ENCODE measurements at regions not wholly inside any gene's neighbourhood (a gene's known extent, or its start where the extent isn't known, plus 50 kb on each side); places are given as distances from the start of the nearest gene placed in this dataset.

- TF ChIP-seq POLR2AphosphoS5 (IDR thresholded peaks at IDR 0.05): no peak
- TF ChIP-seq EP300 (conservative IDR thresholded peaks at IDR 0.05; ENCODE audit: poor library complexity, severe bottlenecking): no peak
- no peak for TF ChIP-seq MXI1 (conservative IDR thresholded peaks at IDR 0.05; ENCODE audit: poor library complexity, severe bottlenecking)
- TF ChIP-seq SMC3 (conservative IDR thresholded peaks at IDR 0.05; ENCODE audit: poor library complexity): no peak
- TF ChIP-seq RAD21 (conservative IDR thresholded peaks at IDR 0.05): no peak
- no peak for TF ChIP-seq TAF1 (IDR thresholded peaks at IDR 0.05; ENCODE audit: low read depth)
- Histone ChIP-seq H2AFZ (ENCODE audit: low read depth, low read length) (no peak overlapping the region), H3K27ac (ENCODE audit: low read length) (no peak overlapping the region), H3K4me2 (ENCODE audit: low read length) (no peak overlapping the region), H3K36me3 (ENCODE audit: insufficient read depth, low read length) (no peaks in the 10 kb centered on the region), H3K9ac (ENCODE audit: low read length) (no peak overlapping the region), H3K79me2 (replicated peaks; ENCODE audit: insufficient read depth, low read length) (no peaks in the 10 kb centered on the region), H3K9me3 (ENCODE audit: low read length) (no peaks in the 10 kb centered on the region), H3K4me3 (ENCODE audit: low read length) (no peak overlapping the region), H3K27me3 (ENCODE audit: insufficient read depth, low read depth, low read length) (no peaks in the 10 kb centered on the region), H4K20me1 (ENCODE audit: insufficient read depth) (no peaks in the 10 kb centered on the region), H3F3A (ENCODE audit: insufficient read depth, low read length, poor library complexity, severe bottlenecking) (no peaks in the 10 kb centered on the region), H3K9me2 (ENCODE audit: insufficient read depth, low read length) (no peaks in the 10 kb centered on the region)
These were observed 1755.4 kb downstream of the PLA2G4A start for GRCh38 chr1:188584119-188584518.

GRCh38 chr1:188590641-188591040 lies 1761.9 kb downstream of the PLA2G4A start:
- Histone ChIP-seq H3K79me2 (replicated peaks; ENCODE audit: insufficient read depth, low read length) (no peaks in the 10 kb centered on the region), H3K27ac (ENCODE audit: low read length) (no peak overlapping the region)

More at GRCh38 chr1:188590641-188591040, 1761.9 kb downstream of the PLA2G4A start:
- no peak overlapping the region for H2AFZ ChIP-seq (ENCODE audit: low read depth, low read length)
- H3K4me2 ChIP-seq (ENCODE audit: low read length): no peak overlapping the region
- H3K9me3 ChIP-seq (ENCODE audit: low read length): no peaks in the 10 kb centered on the region
- H3F3A ChIP-seq (ENCODE audit: insufficient read depth, low read length, poor library complexity, severe bottlenecking): no peaks in the 10 kb centered on the region
- no peaks in the 10 kb centered on the region for H3K9me2 ChIP-seq (ENCODE audit: insufficient read depth, low read length)
- no peaks in the 10 kb centered on the region for H3K36me3 ChIP-seq (ENCODE audit: insufficient read depth, low read length)
- no peaks in the 10 kb centered on the region for H3K27me3 ChIP-seq (ENCODE audit: insufficient read depth, low read depth, low read length)
- no peak overlapping the region for H3K9ac ChIP-seq (ENCODE audit: low read length)
- H4K20me1 ChIP-seq (ENCODE audit: insufficient read depth): no peaks in the 10 kb centered on the region
- TF ChIP-seq TAF1 (IDR thresholded peaks at IDR 0.05; ENCODE audit: low read depth) (no peak), MXI1 (conservative IDR thresholded peaks at IDR 0.05; ENCODE audit: poor library complexity, severe bottlenecking) (no peak), EZH2 (IDR thresholded peaks at IDR 0.05; ENCODE audit: borderline replicate concordance, insufficient read depth, low read length, poor library complexity, severe bottlenecking) (no peak), RAD21 (conservative IDR thresholded peaks at IDR 0.05) (no peak), POLR2AphosphoS5 (IDR thresholded peaks at IDR 0.05) (no peak), SMC3 (conservative IDR thresholded peaks at IDR 0.05; ENCODE audit: poor library complexity) (no peak), EP300 (conservative IDR thresholded peaks at IDR 0.05; ENCODE audit: poor library complexity, severe bottlenecking) (no peak), REST (IDR thresholded peaks at IDR 0.05; ENCODE audit: borderline replicate concordance) (no peak)
- TF ChIP-seq, protein P1, sequence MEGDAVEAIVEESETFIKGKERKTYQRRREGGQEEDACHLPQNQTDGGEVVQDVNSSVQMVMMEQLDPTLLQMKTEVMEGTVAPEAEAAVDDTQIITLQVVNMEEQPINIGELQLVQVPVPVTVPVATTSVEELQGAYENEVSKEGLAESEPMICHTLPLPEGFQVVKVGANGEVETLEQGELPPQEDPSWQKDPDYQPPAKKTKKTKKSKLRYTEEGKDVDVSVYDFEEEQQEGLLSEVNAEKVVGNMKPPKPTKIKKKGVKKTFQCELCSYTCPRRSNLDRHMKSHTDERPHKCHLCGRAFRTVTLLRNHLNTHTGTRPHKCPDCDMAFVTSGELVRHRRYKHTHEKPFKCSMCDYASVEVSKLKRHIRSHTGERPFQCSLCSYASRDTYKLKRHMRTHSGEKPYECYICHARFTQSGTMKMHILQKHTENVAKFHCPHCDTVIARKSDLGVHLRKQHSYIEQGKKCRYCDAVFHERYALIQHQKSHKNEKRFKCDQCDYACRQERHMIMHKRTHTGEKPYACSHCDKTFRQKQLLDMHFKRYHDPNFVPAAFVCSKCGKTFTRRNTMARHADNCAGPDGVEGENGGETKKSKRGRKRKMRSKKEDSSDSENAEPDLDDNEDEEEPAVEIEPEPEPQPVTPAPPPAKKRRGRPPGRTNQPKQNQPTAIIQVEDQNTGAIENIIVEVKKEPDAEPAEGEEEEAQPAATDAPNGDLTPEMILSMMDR (IDR thresholded peaks at IDR 0.05; ENCODE audit: poor library complexity, severe bottlenecking): no peak
- H3K4me3 ChIP-seq (ENCODE audit: low read length): no peak overlapping the region
